ENCODE measurements at regions not wholly inside any gene's neighbourhood (a gene's known extent, or its start where the extent isn't known, plus 50 kb on each side); places are given as distances from the start of the nearest gene placed in this dataset.

DNA sequence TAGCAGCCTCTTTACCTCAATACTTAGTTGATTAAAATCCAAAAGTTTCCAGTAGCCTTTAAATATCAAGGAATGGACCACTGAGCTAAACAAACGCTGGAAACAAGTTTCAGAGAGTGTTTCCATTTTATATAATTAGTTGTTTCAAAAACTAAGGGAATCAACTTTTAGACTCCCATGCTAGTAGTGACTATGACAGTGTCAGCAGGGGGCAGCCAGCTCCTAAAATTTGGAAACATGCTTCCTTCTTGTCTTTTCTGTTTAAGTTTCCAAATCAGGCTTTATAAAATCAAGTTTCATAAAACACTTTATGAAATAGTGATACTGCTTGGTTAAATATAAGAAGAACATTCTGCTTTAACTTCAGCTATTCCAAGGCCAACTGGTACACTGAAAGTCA lies 138.2 kb upstream of the TMEM229A start:
- no peak for TF ChIP-seq POLR2A (IDR thresholded peaks at IDR 0.05)
- TF ChIP-seq, protein P1, sequence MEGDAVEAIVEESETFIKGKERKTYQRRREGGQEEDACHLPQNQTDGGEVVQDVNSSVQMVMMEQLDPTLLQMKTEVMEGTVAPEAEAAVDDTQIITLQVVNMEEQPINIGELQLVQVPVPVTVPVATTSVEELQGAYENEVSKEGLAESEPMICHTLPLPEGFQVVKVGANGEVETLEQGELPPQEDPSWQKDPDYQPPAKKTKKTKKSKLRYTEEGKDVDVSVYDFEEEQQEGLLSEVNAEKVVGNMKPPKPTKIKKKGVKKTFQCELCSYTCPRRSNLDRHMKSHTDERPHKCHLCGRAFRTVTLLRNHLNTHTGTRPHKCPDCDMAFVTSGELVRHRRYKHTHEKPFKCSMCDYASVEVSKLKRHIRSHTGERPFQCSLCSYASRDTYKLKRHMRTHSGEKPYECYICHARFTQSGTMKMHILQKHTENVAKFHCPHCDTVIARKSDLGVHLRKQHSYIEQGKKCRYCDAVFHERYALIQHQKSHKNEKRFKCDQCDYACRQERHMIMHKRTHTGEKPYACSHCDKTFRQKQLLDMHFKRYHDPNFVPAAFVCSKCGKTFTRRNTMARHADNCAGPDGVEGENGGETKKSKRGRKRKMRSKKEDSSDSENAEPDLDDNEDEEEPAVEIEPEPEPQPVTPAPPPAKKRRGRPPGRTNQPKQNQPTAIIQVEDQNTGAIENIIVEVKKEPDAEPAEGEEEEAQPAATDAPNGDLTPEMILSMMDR (IDR thresholded peaks at IDR 0.05), result peak in 3 of 4 experiments; percentile 9 to 45 (median 29)
- TF ChIP-seq EP300 (IDR thresholded peaks at IDR 0.05), result no peak
- no peaks in the 10 kb centered on the region for H3K4me1 ChIP-seq
- H3K9me3 ChIP-seq, result no peaks in the 10 kb centered on the region
- ATAC-seq, result no peak
- no peak overlapping the region for H3K4me3 ChIP-seq
- H3K27me3 ChIP-seq, result no peaks in the 10 kb centered on the region
- no peaks in the 10 kb centered on the region for H3K36me3 ChIP-seq
- WGBS, 2 donors (ENCODE audit: low coverage in 1 of 2), result 6 to 12% methylated on average over 1 of the region's 1 CpG
- H3K27ac ChIP-seq, result no peak overlapping the region

DNA sequence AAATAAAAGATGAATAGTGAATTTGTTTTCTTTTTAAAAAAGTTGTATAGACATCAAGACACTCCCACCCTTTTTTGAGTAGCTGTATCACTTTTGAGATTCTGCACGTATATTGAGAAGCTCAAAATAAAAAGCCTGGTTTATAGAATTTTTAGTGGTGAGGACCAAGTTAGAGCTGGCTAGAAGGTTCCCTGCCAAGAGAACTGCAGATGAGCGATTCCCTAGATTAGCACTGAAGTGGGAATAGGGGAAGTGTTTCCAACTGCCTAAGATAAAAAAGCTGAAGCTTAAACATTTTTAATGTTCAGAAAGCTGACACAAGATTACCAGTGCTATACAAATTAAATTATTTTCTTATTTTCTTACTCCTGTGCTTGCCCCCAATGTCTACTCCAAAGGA lies 135.7 kb upstream of the TMEM229A start:
- WGBS, 2 donors (ENCODE audit: low coverage in 1 of 2), result 82 to 90% methylated on average over 2 of the region's 2 CpGs

DNA sequence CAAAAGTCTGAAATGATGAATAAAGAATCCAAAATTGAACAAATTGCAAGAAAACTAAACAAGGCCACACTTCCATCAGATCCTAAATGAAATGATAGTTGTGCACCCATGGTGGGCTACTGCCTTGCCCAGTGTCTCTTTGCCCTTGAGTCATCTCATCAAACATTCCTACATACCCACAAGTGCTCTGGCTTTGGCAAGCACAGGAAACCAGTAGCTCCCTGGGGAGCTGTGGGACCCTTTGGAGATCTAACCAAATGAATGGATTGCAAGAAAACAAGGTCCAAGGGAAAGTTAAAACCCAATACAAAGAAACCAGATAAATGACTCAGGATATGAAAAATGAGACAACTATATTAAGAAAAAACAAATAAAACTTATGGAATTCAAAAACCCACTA lies 129.8 kb upstream of the TMEM229A start:
- H3K4me3 ChIP-seq, result no peak overlapping the region
- no peak for ATAC-seq
- no peaks in the 10 kb centered on the region for H3K27me3 ChIP-seq
- no peaks in the 10 kb centered on the region for H3K36me3 ChIP-seq
- H3K27ac ChIP-seq, result no peak overlapping the region
- TF ChIP-seq, protein P1 (IDR thresholded peaks at IDR 0.05), result no peak
- TF ChIP-seq POLR2A (IDR thresholded peaks at IDR 0.05) (no peak), POLR2AphosphoS5 (IDR thresholded peaks at IDR 0.05) (no peak), EP300 (IDR thresholded peaks at IDR 0.05) (no peak)
- no peaks in the 10 kb centered on the region for H3K4me1 ChIP-seq
- H3K9me3 ChIP-seq, result no peaks in the 10 kb centered on the region

More for the DNA sequence above, 135.7 kb upstream of the TMEM229A start:
- no peaks in the 10 kb centered on the region for H3K4me1 ChIP-seq
- ATAC-seq, result no peak
- H3K27me3 ChIP-seq, result no peaks in the 10 kb centered on the region
- H3K27ac ChIP-seq, result no peak overlapping the region
- no peak overlapping the region for H3K4me3 ChIP-seq
- H3K36me3 ChIP-seq, result no peaks in the 10 kb centered on the region
- TF ChIP-seq POLR2A (IDR thresholded peaks at IDR 0.05) (no peak), EP300 (IDR thresholded peaks at IDR 0.05) (no peak), POLR2AphosphoS5 (IDR thresholded peaks at IDR 0.05) (no peak)
- TF ChIP-seq, protein P1 (IDR thresholded peaks at IDR 0.05), result no peak
- no peaks in the 10 kb centered on the region for H3K9me3 ChIP-seq

DNA sequence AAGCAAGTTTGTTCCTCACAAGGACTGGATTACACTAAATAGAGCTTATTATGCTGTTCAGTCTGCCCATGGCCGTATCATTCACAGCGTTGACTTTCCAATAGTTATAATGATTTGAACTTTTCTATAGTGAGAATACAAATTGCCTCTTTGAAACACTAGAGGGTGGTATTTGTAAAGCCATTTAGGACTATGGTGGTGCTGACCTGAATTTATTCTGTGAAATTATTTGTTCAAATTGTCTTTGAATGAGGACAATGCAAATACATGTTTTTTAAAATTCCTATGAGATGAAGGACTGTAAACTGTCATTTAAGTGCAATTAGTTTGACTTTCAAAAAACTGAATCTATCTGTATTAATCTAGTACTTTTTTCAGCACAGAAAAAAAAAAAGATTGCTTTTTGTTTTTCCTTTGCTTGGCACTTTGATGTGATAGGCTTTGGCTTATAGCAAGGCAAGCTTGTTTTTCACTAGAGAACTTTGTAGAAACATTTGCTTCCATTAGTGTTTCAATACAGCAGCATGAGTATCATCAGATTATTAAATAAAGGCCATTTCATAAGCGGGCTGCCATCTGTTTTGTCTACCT lies 122.7 kb upstream of the TMEM229A start:
- Histone ChIP-seq H3K27me3 (no peaks in the 10 kb centered on the region), H3K4me3 (no peak overlapping the region), H3K4me1 (peaks cover 0 to 5% (median 0%) of the 10 kb centered on the region in 3 donors), H3K9me3 (no peaks in the 10 kb centered on the region), H3K27ac (no peak overlapping the region), H3K36me3 (no peaks in the 10 kb centered on the region)
- TF ChIP-seq POLR2A (IDR thresholded peaks at IDR 0.05) (no peak), EP300 (IDR thresholded peaks at IDR 0.05) (no peak), POLR2AphosphoS5 (IDR thresholded peaks at IDR 0.05) (no peak)
- TF ChIP-seq, protein P1 (IDR thresholded peaks at IDR 0.05), result peak; percentile 20 to 54 (median 30)
- WGBS, 2 donors (ENCODE audit: low coverage in 1 of 2), result 39 to 42% methylated on average over 3 of the region's 3 CpGs
- no peak for ATAC-seq

DNA sequence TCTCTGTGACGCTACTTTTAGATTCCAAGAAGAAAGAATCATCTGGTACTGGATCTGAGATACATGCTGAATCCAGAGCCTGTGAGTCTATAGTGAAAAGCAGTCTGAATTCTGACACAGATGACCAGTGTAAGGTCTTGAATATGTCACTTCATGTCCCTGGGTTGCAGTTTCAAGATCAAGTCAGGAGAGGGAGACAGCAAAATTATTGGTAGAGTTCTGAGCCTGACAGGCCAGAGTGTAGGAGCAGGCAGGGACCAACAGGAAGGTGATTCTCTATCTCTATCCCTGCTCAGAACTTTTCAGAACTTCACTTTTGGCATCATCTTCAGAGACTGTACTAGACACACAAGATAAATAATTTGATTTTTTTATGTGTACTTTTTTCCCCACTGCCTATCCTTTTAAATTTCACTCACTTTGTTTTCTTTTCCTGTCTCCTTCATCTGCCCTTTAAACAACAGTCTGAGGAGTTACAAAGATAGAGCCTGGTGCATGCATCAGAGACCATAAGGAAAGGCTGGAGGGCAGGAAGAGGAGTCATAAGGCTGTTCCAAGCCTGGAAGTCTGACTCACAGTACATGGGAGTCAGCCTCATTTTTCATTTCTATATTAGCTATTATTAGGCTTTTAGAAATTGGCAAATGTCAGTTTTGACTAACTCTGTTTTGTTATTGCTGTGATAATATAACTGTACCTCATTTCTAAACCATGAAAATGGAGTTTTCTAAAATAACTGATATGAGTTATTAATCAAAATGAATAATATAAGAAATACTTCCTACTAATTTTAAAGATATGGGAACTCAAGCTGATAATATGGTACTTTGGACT lies 120.2 kb upstream of the TMEM229A start:
- H3K27me3 ChIP-seq, result no peaks in the 10 kb centered on the region
- H3K36me3 ChIP-seq, result no peaks in the 10 kb centered on the region
- H3K9me3 ChIP-seq, result no peaks in the 10 kb centered on the region
- 50 to 100% methylated on average over 1 of the region's 1 CpG for WGBS, 2 donors (ENCODE audit: low coverage in 1 of 2)
- TF ChIP-seq POLR2A (IDR thresholded peaks at IDR 0.05) (no peak), EP300 (IDR thresholded peaks at IDR 0.05) (no peak), POLR2AphosphoS5 (IDR thresholded peaks at IDR 0.05) (no peak)
- TF ChIP-seq, protein P1 (IDR thresholded peaks at IDR 0.05), result no peak
- H3K4me3 ChIP-seq, result no peak overlapping the region
- H3K27ac ChIP-seq, result no peak overlapping the region
- peaks cover 0 to 5% (median 0%) of the 10 kb centered on the region in 3 donors for H3K4me1 ChIP-seq
- ATAC-seq, result no peak
